ENCODE measurements at regions not wholly inside any gene's neighbourhood (a gene's known extent, or its start where the extent isn't known, plus 50 kb on each side); places are given as distances from the start of the nearest gene placed in this dataset.
"Not testable (repeated sequence)": the region's sequence is repeated elsewhere in the genome, so short reads cannot be mapped to it uniquely, and the experiment has no call there.

GRCh38 chr10:105615715-105616365, 974.8 kb downstream of the SORCS3 start:
- no peak for DNase-seq

DNA sequence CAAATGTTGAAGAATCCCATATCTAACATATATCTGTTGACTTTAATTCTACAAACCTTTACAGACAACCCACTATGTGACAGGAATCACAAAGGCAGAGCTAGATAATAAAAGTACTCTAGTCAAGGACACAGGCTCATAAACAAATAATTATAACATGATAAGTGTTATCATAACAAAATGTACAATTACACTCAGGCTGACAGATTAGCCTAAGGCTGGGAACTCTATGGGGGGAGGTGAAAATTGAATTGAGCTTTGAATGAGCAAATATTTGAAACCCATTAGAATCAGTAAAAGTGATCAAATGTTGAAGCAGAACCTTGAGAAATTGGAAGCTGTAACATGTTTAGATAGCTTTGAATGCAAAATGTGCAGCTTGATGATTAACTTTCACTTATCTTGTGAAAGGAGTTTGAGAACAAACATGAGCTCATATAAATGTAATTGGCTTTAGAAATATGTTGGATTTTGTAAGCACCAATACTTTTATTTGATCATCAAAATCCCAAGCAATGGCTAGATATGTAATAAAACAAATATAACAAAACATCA, 970.2 kb downstream of the SORCS3 start:
- no peak for DNase-seq

DNA sequence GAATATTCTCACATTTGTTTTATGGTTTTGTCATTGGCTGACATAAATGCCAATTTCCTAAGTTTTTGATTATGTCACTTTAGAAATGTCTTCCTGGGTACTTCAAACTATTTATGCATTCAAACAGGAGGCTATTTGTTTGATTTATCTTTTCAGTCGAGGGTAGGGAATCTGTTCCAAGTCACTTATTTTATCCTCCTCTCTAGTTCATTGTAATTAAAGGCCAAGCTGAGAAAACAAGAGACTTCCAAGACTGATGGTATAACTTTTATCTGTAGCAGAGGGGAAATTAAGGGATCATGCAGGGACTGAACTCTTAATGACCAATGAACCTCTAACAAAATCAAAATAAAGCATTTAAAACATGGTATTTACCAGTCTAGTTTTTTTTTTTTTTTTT, 968.4 kb downstream of the SORCS3 start:
- no peak for DNase-seq

- no peak for DNase-seq
Observed at GRCh38 chr10:105605918-105606317, 964.8 kb downstream of the SORCS3 start.

DNA sequence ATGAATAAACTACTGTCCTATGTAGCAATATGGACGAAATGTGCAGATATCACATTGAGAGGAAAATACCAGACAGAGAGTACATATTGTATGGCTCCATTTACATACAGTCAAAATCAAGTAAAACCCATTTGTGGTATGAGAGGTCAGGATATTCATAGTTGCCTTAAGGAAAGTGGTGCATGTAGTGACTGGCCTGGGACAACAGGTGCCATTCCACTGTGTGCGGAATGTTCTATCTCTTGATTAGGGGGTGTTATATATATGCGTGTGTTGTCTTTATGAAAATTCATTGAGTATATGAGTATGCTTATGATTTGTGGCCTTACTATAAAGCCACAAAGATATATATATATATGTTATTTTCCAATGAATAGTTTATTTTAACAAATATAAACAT, 964.0 kb downstream of the SORCS3 start:
- no peak for DNase-seq

GRCh38 chr10:105598207-105598606, 957.1 kb downstream of the SORCS3 start:
- DNase-seq = no peak

- no peak for DNase-seq
Observed at GRCh38 chr10:105597312-105597711, 956.2 kb downstream of the SORCS3 start.

DNA sequence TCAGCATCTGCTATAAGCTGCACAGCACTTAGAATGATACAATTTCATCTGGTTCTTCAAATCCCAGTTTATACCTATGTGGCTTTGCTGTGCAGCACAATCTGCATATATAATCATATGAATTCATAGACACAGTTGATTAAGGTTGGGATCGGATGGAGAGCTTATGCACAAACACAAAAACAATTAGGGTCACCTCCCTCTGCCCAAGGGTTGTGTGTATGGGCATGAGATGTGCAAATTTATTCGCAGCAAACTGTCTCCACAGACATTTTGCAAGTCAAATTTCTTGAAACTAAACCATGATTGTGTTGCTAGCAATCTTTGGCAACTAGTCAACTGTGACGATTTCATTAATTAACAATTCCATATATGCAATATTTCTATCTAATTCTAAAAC, 955.7 kb downstream of the SORCS3 start:
- no peak for DNase-seq

DNA sequence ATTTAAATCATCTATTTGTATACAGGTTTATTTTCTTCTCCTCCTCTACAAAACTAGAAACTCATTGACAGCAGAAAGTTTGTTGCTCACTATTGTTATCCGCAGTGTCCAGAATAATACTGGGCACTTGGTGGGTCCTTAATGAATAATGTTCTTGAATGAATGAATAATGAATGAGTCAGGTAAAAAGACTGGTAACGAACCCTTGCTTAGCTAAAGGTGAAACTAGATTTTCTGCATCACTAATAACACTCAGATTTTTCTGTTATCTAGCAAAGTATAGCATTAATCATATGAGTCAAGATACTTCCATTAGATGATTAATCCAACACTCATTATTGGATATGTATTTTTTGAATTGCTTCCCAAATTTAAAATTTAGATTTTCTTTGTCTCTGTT, 953.2 kb downstream of the SORCS3 start:
- no peak for DNase-seq

DNA sequence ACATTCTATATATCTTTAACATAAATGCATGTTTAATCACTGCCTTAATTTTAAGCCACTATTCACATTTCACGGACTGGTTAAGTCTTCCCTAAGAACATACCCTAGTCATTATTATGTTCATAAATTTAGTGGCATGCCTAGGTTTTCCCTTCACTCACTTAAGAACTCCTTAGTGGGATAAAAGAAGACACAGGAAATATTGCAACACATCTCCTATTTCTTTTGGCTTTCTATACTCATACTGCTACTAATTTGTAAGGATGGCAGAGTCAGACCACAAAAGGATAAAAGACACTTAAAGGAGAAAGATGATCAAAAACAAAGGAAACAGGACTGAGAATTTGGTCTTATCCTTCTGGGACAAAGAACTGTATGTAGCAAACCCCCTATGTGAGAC, 951.4 kb downstream of the SORCS3 start:
- DNase-seq = no peak

- peak; percentile 12 for DNase-seq
Observed at GRCh38 chr10:105586451-105587098, 945.5 kb downstream of the SORCS3 start.

- DNase-seq = peak; percentile 76
Observed at GRCh38 chr10:105585753-105586152, 944.7 kb downstream of the SORCS3 start.

GRCh38 chr10:105585171-105585570, 944.1 kb downstream of the SORCS3 start:
- no peak for DNase-seq

DNA sequence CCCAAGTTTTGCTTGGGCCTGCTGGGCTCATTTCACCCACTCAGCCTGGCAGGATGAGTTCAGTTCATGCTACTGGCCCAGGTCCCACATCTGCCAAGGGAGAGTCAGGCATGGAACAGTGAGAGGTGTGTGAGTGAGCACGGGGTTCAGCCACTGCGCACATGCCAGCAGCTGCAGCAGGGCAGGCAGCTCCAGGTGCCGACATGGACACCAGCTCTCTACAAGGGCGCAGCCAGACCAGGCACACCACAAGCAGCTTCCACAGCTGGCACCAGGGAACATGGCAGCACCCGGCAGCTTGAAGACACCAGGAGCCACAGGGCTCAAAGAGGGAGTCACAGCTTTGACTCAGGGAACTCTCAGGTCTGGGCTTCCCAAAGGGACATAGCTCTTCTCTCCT, 938.0 kb downstream of the SORCS3 start:
- DNase-seq = no peak

- DNase-seq = no peak
Observed at GRCh38 chr10:105577865-105578607, 936.9 kb downstream of the SORCS3 start.

DNA sequence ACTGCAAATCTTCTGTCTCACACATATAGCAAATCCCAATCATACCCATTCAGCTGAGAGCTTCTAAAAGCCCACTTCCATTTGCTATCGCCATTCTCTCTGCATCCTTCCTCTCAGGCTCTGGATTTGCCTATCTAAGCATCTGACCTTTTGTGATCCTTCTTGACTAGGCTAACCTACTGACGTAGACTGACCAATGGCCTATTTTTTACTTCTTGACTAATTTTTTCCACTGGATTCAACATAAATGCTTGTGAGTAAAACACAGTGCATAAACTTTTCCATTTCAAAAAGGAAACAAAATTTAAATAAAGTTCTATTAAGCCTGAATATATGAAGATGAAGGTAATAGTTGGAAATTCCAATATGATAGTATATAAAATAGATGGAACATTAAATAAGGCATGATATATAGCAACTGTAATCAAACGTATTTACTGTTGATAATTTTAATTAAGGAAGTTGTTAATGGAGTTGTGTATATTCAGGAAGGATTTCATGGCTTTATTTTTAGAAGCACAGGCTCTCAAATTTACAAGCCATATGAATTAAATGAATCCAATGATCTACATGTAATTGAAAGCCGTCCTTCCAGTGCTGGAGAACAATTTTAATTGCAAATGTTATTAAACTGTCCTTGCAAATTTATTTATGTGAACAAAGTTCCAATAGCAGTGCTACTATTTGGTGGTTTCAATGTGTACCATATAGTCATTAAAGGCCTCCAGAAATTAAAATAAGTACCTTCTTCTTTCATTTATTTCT, 918.4 kb downstream of the SORCS3 start:
- no peak for DNase-seq

- not testable (repeated sequence) for DNase-seq
Observed at GRCh38 chr10:105550453-105550852, 909.4 kb downstream of the SORCS3 start.

DNA sequence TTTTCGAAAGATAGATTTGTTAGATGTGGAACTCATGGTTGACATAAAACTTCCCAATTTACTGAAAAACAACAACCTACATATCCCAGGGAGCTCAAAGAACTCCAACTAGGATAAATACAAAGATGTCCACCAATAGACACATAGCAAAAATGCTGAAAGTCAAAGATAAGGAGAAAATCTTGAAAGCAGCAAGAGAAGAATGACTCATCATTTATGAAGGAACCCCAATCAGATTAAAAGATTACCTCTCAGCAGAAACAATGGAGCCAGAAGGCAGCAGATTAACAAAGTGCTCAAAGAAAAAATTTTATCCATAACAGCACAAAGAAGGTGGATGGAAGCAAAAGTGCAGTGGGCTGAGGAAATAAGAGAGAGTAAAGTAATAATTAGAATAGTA, 908.6 kb downstream of the SORCS3 start:
- DNase-seq = no peak

GRCh38 chr10:105545101-105545500, 904.0 kb downstream of the SORCS3 start:
- DNase-seq = no peak

DNA sequence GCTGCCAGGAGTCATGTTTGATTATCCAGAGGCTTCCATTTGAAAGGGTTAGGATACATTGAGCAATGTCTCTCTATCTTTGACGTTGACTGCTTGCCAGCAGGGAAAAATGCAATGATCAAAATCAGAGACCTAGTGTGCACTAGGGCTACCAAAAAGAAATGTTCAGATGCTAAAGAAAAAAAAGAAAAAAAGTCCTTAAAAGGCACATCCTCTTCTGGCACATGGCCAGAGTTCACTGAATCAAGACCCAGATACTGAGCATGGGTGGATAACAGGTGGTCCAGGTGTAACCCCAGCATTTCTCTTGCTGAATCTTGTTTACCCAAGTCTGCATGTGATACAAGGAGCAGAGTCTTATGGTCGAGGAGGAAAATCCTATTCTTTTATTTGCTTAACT, 899.3 kb downstream of the SORCS3 start:
- no peak for DNase-seq

- no peak for DNase-seq
Observed at GRCh38 chr10:105538874-105539273, 897.8 kb downstream of the SORCS3 start.

DNA sequence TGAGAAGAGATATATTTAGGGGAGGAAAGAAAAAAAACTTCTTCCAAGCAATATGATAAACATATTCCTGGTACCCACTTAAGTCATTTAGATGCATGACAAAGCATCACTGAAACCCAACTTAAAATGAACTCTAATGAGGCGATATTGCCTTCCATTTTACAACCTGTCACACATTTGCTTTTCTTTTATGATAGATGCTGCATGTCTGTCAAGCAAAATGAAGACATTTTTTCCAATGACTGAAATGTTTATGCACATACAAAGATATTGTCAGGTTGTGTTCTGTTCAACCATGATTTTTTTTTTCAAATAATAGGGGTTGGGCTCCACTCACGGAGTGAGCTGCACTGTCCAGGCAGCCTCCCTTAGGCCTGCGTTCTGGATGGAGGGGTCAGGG, 894.4 kb downstream of the SORCS3 start:
- no peak for DNase-seq

DNA sequence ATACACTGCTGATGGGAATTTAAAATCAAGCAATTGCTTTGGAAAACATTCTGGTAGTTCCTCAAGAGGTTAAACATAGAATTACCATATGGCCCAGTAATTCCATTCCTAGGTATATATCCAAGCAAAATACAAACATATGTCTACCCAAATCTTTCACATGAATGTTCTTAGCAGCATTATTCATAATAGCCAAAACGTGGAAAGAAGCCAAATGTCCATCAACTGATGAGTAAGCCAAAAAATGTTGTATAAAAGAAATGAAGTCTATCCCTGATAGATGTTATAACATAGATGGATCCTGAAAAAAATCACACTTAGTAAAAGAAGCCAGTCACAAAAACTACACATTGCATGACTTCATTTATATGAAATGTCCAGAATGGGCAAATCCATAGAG, 893.0 kb downstream of the SORCS3 start:
- no peak for DNase-seq

All from fibroblast of skin of back (primary cell).